Upper lobe of left lung (tissue), 4 donors: ENCODE measurements at regions not wholly inside any gene's neighbourhood (a gene's known extent, or its start where the extent isn't known, plus 50 kb on each side); places are given as distances from the start of the nearest gene placed in this dataset.

Experiments
- CTCF ChIP-seq, 6 experiments: fragments of 450-650 bp in 4 of 6; fragments of 200-600 bp in 2 of 6; sonication (generic) in 2 of 6; IDR thresholded peaks; one replicate each; pipeline ENCODE4 v1.5.1; 2016 to 2019; ENCODE audit warnings: antibody characterized with exemption in 6 of 6
- POLR2AphosphoS5 ChIP-seq, 2 donors: sonication (generic); formaldehyde crosslinking; IDR thresholded peaks; one replicate each; pipeline ENCODE4 v1.5.1; 2017; ENCODE audit warnings: antibody characterized with exemption in 2 of 2

DNA sequence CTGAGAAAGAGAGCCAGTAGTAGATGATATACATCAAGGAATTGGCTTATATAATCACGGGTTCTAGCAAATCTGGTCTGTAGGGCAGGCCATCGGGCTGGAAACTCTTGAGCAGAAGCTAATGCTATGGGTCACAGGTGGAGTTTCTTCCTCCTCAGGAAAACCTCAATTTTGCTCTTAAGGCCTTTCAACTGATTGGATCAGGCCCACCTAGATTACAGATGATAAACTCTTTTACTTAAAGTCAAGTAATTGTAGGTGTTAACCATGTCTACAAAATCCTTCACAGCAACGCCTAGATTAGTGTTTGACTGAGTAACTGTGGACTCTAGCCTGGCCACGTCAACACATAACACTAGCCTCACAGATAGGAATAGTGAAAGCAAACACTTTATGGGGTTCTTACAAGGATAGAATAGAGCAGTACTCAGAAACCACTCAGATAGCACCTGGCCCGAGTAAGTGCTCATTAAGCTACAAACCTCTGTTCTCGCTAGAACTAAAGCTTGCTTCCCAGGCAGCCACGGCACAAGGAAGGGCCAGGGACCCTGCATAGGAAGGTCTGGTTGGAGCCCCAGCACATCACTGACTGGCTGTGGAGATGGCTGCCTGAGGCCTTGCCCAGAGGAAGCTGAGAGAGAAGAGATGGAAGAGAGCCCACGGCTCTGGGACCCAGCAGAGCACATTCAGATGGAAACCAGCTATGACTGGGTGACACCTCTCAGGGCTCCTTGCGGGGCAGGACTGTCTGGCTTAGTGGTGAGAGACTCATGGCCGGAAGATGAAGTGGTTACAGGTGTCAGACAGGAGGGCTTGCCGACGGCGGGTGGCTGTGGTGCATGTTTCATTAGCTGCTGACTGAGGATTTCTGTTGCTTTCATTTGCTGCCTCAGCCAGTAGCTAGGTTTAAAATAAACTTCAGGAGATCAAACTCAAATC, 202.5 kb upstream of the TLE3 start:
- no peak for TF ChIP-seq CTCF (IDR thresholded peaks at IDR 0.05)
- no peak for TF ChIP-seq POLR2AphosphoS5 (IDR thresholded peaks at IDR 0.05)
